ENCODE measurements at regions not wholly inside any gene's neighbourhood (a gene's known extent, or its start where the extent isn't known, plus 50 kb on each side); places are given as distances from the start of the nearest gene placed in this dataset.

DNA sequence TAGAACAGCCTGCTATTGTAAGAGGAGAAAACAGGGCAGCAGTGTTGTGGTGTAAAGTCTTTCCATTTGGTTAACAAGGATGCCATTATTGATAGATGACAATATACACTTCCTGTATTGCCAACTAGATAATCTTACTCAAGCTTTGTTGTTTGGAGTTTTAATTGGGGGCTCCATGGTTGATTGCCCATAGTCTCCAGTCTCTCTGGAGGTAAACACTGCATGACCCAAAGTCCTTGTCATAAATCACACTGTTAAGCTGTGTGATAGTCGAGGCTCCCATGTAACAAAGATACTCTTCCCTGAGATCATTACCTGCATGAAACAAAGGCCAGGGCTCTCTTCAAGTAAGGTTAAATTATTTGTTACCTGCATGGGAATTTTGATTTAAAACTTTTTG lies 394.6 kb downstream of the C4orf33 start:
- DNase-seq (ENCODE audit: extremely low read depth in 1 of 4, low spot score in 3 of 4) (no peak), ATAC-seq (no peak), FAIRE-seq (no peak)
- in situ Hi-C loops (cut with MboI) = no loop called here
- no TSS peak for BruUV-seq (replicated peaks)
- H3K4me2 ChIP-seq (ENCODE audit: insufficient read depth, low read length) = no peak overlapping the region
- H3K9me3 ChIP-seq (replicated peaks; ENCODE audit: control insufficient read depth, insufficient read depth, low read depth, low read length) = no peaks in the 10 kb centered on the region
- H2AFZ ChIP-seq (ENCODE audit: low read depth, low read length) = no peak overlapping the region
- no peaks in the 10 kb centered on the region for H4K20me1 ChIP-seq (replicated peaks; ENCODE audit: control insufficient read depth, insufficient read depth, low read length)
- H3K36me3 ChIP-seq (ENCODE audit: control insufficient read depth, insufficient read depth, low read length) = no peaks in the 10 kb centered on the region
- ChIA-PET CTCF (ENCODE audit: low intra/inter-chr PET ratio) (no interaction called here), POLR2A (no interaction called here)
- H3K79me2 ChIP-seq (ENCODE audit: control insufficient read depth, insufficient read depth, low read length) = no peaks in the 10 kb centered on the region
- H3K27ac ChIP-seq (ENCODE audit: extremely low read depth, low read depth, low read length) = no peak overlapping the region
- WGBS (ENCODE audit: insufficient coverage, low coverage, missing lambda C conversion rate) = 0% methylated on average over 1 of the region's 1 CpG
- intact Hi-C loops (cut with micrococcal nuclease) = no loop called here
- H3K27me3 ChIP-seq (ENCODE audit: control insufficient read depth in 2 of 2, insufficient read depth in 2 of 2, low read length in 2 of 2) = no peaks in the 10 kb centered on the region
- no peaks in the 10 kb centered on the region for H3K4me1 ChIP-seq (replicated peaks in 1 of 2; ENCODE audit: control insufficient read depth in 2 of 2, insufficient read depth in 2 of 2, low read length in 2 of 2)
- H3K4me3 ChIP-seq = no peak overlapping the region
- no peak overlapping the region for H3K9ac ChIP-seq (ENCODE audit: insufficient read depth in 1 of 2, low read depth in 2 of 2, low read length in 2 of 2)
- H3K9me1 ChIP-seq (ENCODE audit: control insufficient read depth, insufficient read depth, low read length) = no peaks in the 10 kb centered on the region
- TF ChIP-seq KLF6 (CRISPR knock-in tag; IDR thresholded peaks at IDR 0.05; ENCODE audit: borderline replicate concordance) = no peak
- TF ChIP-seq PTBP1 (IDR thresholded peaks at IDR 0.05; ENCODE audit: low read depth, low read length) = no peak
- TF ChIP-seq SREBF2 (CRISPR knock-in tag; IDR thresholded peaks at IDR 0.05) = no peak
- TF ChIP-seq GATAD2B (IDR thresholded peaks at IDR 0.05; ENCODE audit: borderline replicate concordance) = no peak
- TF ChIP-seq ZNF41 (CRISPR knock-in tag; conservative IDR thresholded peaks at IDR 0.05) = no peak
- no peak for TF ChIP-seq LEF1 (IDR thresholded peaks at IDR 0.05)
- no peak for TF ChIP-seq CBX1 (IDR thresholded peaks at IDR 0.05; ENCODE audit: low read depth)
- no peak for TF ChIP-seq IRF2 (CRISPR knock-in tag; IDR thresholded peaks at IDR 0.05)
- TF ChIP-seq, protein P1, sequence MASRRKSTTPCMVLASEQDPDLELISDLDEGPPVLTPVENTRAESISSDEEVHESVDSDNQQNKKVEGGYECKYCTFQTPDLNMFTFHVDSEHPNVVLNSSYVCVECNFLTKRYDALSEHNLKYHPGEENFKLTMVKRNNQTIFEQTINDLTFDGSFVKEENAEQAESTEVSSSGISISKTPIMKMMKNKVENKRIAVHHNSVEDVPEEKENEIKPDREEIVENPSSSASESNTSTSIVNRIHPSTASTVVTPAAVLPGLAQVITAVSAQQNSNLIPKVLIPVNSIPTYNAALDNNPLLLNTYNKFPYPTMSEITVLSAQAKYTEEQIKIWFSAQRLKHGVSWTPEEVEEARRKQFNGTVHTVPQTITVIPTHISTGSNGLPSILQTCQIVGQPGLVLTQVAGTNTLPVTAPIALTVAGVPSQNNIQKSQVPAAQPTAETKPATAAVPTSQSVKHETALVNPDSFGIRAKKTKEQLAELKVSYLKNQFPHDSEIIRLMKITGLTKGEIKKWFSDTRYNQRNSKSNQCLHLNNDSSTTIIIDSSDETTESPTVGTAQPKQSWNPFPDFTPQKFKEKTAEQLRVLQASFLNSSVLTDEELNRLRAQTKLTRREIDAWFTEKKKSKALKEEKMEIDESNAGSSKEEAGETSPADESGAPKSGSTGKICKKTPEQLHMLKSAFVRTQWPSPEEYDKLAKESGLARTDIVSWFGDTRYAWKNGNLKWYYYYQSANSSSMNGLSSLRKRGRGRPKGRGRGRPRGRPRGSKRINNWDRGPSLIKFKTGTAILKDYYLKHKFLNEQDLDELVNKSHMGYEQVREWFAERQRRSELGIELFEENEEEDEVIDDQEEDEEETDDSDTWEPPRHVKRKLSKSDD (conservative IDR thresholded peaks at IDR 0.05; ENCODE audit: low read length) = no peak
- TF ChIP-seq LCOR (CRISPR knock-in tag; IDR thresholded peaks at IDR 0.05) = no peak
- TF ChIP-seq, protein P2, sequence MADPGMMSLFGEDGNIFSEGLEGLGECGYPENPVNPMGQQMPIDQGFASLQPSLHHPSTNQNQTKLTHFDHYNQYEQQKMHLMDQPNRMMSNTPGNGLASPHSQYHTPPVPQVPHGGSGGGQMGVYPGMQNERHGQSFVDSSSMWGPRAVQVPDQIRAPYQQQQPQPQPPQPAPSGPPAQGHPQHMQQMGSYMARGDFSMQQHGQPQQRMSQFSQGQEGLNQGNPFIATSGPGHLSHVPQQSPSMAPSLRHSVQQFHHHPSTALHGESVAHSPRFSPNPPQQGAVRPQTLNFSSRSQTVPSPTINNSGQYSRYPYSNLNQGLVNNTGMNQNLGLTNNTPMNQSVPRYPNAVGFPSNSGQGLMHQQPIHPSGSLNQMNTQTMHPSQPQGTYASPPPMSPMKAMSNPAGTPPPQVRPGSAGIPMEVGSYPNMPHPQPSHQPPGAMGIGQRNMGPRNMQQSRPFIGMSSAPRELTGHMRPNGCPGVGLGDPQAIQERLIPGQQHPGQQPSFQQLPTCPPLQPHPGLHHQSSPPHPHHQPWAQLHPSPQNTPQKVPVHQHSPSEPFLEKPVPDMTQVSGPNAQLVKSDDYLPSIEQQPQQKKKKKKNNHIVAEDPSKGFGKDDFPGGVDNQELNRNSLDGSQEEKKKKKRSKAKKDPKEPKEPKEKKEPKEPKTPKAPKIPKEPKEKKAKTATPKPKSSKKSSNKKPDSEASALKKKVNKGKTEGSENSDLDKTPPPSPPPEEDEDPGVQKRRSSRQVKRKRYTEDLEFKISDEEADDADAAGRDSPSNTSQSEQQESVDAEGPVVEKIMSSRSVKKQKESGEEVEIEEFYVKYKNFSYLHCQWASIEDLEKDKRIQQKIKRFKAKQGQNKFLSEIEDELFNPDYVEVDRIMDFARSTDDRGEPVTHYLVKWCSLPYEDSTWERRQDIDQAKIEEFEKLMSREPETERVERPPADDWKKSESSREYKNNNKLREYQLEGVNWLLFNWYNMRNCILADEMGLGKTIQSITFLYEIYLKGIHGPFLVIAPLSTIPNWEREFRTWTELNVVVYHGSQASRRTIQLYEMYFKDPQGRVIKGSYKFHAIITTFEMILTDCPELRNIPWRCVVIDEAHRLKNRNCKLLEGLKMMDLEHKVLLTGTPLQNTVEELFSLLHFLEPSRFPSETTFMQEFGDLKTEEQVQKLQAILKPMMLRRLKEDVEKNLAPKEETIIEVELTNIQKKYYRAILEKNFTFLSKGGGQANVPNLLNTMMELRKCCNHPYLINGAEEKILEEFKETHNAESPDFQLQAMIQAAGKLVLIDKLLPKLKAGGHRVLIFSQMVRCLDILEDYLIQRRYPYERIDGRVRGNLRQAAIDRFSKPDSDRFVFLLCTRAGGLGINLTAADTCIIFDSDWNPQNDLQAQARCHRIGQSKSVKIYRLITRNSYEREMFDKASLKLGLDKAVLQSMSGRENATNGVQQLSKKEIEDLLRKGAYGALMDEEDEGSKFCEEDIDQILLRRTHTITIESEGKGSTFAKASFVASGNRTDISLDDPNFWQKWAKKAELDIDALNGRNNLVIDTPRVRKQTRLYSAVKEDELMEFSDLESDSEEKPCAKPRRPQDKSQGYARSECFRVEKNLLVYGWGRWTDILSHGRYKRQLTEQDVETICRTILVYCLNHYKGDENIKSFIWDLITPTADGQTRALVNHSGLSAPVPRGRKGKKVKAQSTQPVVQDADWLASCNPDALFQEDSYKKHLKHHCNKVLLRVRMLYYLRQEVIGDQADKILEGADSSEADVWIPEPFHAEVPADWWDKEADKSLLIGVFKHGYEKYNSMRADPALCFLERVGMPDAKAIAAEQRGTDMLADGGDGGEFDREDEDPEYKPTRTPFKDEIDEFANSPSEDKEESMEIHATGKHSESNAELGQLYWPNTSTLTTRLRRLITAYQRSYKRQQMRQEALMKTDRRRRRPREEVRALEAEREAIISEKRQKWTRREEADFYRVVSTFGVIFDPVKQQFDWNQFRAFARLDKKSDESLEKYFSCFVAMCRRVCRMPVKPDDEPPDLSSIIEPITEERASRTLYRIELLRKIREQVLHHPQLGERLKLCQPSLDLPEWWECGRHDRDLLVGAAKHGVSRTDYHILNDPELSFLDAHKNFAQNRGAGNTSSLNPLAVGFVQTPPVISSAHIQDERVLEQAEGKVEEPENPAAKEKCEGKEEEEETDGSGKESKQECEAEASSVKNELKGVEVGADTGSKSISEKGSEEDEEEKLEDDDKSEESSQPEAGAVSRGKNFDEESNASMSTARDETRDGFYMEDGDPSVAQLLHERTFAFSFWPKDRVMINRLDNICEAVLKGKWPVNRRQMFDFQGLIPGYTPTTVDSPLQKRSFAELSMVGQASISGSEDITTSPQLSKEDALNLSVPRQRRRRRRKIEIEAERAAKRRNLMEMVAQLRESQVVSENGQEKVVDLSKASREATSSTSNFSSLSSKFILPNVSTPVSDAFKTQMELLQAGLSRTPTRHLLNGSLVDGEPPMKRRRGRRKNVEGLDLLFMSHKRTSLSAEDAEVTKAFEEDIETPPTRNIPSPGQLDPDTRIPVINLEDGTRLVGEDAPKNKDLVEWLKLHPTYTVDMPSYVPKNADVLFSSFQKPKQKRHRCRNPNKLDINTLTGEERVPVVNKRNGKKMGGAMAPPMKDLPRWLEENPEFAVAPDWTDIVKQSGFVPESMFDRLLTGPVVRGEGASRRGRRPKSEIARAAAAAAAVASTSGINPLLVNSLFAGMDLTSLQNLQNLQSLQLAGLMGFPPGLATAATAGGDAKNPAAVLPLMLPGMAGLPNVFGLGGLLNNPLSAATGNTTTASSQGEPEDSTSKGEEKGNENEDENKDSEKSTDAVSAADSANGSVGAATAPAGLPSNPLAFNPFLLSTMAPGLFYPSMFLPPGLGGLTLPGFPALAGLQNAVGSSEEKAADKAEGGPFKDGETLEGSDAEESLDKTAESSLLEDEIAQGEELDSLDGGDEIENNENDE (IDR thresholded peaks at IDR 0.05; ENCODE audit: low read depth, low read length) = no peak
